ENCODE measurements at regions not wholly inside any gene's neighbourhood (a gene's known extent, or its start where the extent isn't known, plus 50 kb on each side); places are given as distances from the start of the nearest gene placed in this dataset.

DNA sequence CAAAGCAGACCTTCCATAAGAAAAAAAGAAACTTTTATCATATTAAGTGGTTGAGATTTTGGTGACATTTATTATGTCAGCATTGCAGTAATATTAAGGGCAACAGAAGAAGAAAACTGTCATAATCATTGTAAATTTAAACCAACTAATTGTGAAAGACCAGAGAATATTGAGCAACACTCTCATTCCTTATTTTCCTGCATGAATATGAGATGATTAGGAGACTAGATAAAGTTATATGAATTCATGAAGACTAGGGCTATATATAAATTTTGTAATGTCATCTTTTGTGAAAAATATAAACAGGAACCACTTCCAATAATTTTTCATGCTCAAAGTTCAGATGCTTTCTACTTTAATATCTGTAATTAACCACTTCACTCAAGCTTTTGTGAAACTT lies 974.5 kb upstream of the CDH10 start (continued):
- TF ChIP-seq NFIC (IDR thresholded peaks at IDR 0.05; ENCODE audit: borderline replicate concordance) (no peak), EP300 (IDR thresholded peaks at IDR 0.05; ENCODE audit: borderline replicate concordance in 1 of 2, low read depth in 1 of 2, low read length in 1 of 2) (no peak)
- TF ChIP-seq, protein P1, sequence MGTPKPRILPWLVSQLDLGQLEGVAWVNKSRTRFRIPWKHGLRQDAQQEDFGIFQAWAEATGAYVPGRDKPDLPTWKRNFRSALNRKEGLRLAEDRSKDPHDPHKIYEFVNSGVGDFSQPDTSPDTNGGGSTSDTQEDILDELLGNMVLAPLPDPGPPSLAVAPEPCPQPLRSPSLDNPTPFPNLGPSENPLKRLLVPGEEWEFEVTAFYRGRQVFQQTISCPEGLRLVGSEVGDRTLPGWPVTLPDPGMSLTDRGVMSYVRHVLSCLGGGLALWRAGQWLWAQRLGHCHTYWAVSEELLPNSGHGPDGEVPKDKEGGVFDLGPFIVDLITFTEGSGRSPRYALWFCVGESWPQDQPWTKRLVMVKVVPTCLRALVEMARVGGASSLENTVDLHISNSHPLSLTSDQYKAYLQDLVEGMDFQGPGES (IDR thresholded peaks at IDR 0.05; ENCODE audit: low read depth, low read length): no peak

GRCh38 chr5:25618821-25619220 lies 974.0 kb upstream of the CDH10 start:
- TF ChIP-seq JUND (IDR thresholded peaks at IDR 0.05) (no peak), FOXJ3 (CRISPR knock-in tag; IDR thresholded peaks at IDR 0.05) (no peak), GATA2 (CRISPR knock-in tag; IDR thresholded peaks at IDR 0.05) (no peak), ZBTB33 (IDR thresholded peaks at IDR 0.05; ENCODE audit: borderline replicate concordance, low read depth) (no peak), NRF1 (IDR thresholded peaks at IDR 0.05; ENCODE audit: low read depth, low read length) (no peak), TCF12 (IDR thresholded peaks at IDR 0.05) (no peak), FOXM1 (IDR thresholded peaks at IDR 0.05; ENCODE audit: low read depth) (no peak), TEAD4 (IDR thresholded peaks at IDR 0.05; ENCODE audit: borderline replicate concordance, insufficient read depth) (no peak), PBX3 (IDR thresholded peaks at IDR 0.05) (no peak), SMC3 (IDR thresholded peaks at IDR 0.05; ENCODE audit: low read depth, low read length) (no peak)
- TF ChIP-seq, protein P1 (IDR thresholded peaks at IDR 0.05; ENCODE audit: low read depth, low read length): no peak
- no peak for DNase-seq
- WGBS (ENCODE audit: low lambda C conversion rate): 5% methylated on average over 2 of the region's 2 CpGs

More at GRCh38 chr5:25618821-25619220, 974.0 kb upstream of the CDH10 start:
- no peak overlapping the region for H3K9ac ChIP-seq
- no peaks in the 10 kb centered on the region for H3K9me2 ChIP-seq
- no peak overlapping the region for H3K27ac ChIP-seq (ENCODE audit: low read depth in 2 of 2, low read length in 1 of 2)
- no peaks in the 10 kb centered on the region for H3F3A ChIP-seq (replicated peaks; ENCODE audit: insufficient read depth)
- no peak overlapping the region for H2AFZ ChIP-seq (ENCODE audit: low read depth)
- no peaks in the 10 kb centered on the region for H3K27me3 ChIP-seq (ENCODE audit: insufficient read depth)
- no peaks in the 10 kb centered on the region for H3K36me3 ChIP-seq (replicated peaks in 1 of 2; ENCODE audit: control insufficient read depth in 1 of 2, insufficient read depth in 2 of 2, low read length in 1 of 2)
- H3K9me3 ChIP-seq: no peaks in the 10 kb centered on the region
- no peaks in the 10 kb centered on the region for H3K79me2 ChIP-seq (ENCODE audit: insufficient read depth)
- ChIA-PET POLR2A (no interaction called here), CTCF (no interaction called here)
- H3K4me3 ChIP-seq (ENCODE audit: low read depth in 2 of 2, low read length in 1 of 2): no peak overlapping the region
- no peaks in the 10 kb centered on the region for H3K4me1 ChIP-seq (ENCODE audit: control insufficient read depth in 1 of 2, insufficient read depth in 2 of 2, low read depth in 1 of 2, low read length in 1 of 2)
- no peak overlapping the region for H3K4me2 ChIP-seq
- no peaks in the 10 kb centered on the region for H4K20me1 ChIP-seq (ENCODE audit: insufficient read depth)

Data from SK-N-SH (cell line).